ENCODE measurements at regions not wholly inside any gene's neighbourhood (a gene's known extent, or its start where the extent isn't known, plus 50 kb on each side); places are given as distances from the start of the nearest gene placed in this dataset.

GRCh38 chrX:7500386-7500785 is 342.6 kb upstream of the VCX start:
- no peak for TF ChIP-seq CTCF (IDR thresholded peaks at IDR 0.05)
- no peak for TF ChIP-seq POLR2A (IDR thresholded peaks at IDR 0.05)
